Liver (tissue), 7 donors: ENCODE measurements at regions not wholly inside any gene's neighbourhood (a gene's known extent, or its start where the extent isn't known, plus 50 kb on each side); places are given as distances from the start of the nearest gene placed in this dataset.

Source experiments
- DNase-seq: peaks from one replicate; pipeline ENCODE4 v3.0.0-alpha.2; 2017; ENCODE audit warnings: low spot score
- H3K27ac ChIP-seq, 2 donors: one replicate each; pipeline ENCODE4 v1.7.0; 2013; ENCODE audit warnings: inconsistent platforms in 2 of 2, low read length in 2 of 2, control low read depth in 1 of 2, low read depth in 1 of 2, mild to moderate bottlenecking in 1 of 2
- H3K27me3 ChIP-seq, 4 donors: one replicate each; pipeline versions ENCODE4 v1.6.1 to v1.7.0; 2013; ENCODE audit warnings: low read length in 3 of 4, inconsistent platforms in 1 of 4, mild to moderate bottlenecking in 1 of 4, moderate library complexity in 1 of 4; ENCODE audit not compliant: control insufficient read depth in 4 of 4, insufficient read depth in 4 of 4
- H3K36me3 ChIP-seq, 4 donors: one replicate each; pipeline versions ENCODE4 v1.6.1 to v1.7.0; 2013; ENCODE audit warnings: low read length in 3 of 4, mild to moderate bottlenecking in 3 of 4, low read depth in 1 of 4, moderate library complexity in 1 of 4; ENCODE audit not compliant: control insufficient read depth in 4 of 4, insufficient read depth in 3 of 4
- H3K4me1 ChIP-seq, 4 donors: one replicate each; pipeline versions ENCODE4 v1.6.1 to v1.7.0; 2013; ENCODE audit warnings: low read length in 3 of 4, mild to moderate bottlenecking in 3 of 4, moderate library complexity in 1 of 4; ENCODE audit not compliant: control insufficient read depth in 4 of 4, insufficient read depth in 4 of 4
- H3K4me3 ChIP-seq, 3 donors: one replicate each; pipeline versions ENCODE4 v1.6.1 to v1.7.0; 2013; ENCODE audit warnings: low read length in 3 of 3, control low read depth in 1 of 3, low read depth in 1 of 3, mild to moderate bottlenecking in 1 of 3
- H3K9ac ChIP-seq, 2 donors: one replicate each; pipeline ENCODE4 v1.7.0; 2013; ENCODE audit warnings: low read length in 2 of 2, mild to moderate bottlenecking in 2 of 2, moderate library complexity in 2 of 2, control low read depth in 1 of 2, low read depth in 1 of 2
- H3K9me3 ChIP-seq, 4 donors: one replicate each; pipeline versions ENCODE4 v1.6.1 to v1.7.0; 2013; ENCODE audit warnings: low read length in 3 of 4; ENCODE audit not compliant: control insufficient read depth in 4 of 4
- ATF3 ChIP-seq: IDR thresholded peaks from 2 replicates; pipeline ENCODE4 v1.6.1; 2016; ENCODE audit warnings: antibody characterized with exemption
- EGR1 ChIP-seq, 2 donors: IDR thresholded peaks; 2 replicates each; pipeline ENCODE4 v1.6.1; 2016 to 2018; ENCODE audit warnings: antibody characterized with exemption in 2 of 2, low read depth in 2 of 2
- FOXA2 ChIP-seq: IDR thresholded peaks from 2 replicates; pipeline ENCODE4 v1.6.1; 2016; ENCODE audit warnings: antibody characterized with exemption
- GABPA ChIP-seq, 2 donors: IDR thresholded peaks in 1 of 2; conservative IDR thresholded peaks in 1 of 2; 2 replicates each; pipeline ENCODE4 v1.6.1; 2016; ENCODE audit warnings: antibody characterized with exemption in 2 of 2, mild to moderate bottlenecking in 1 of 2, moderate library complexity in 1 of 2
- HNF4G ChIP-seq: IDR thresholded peaks from 2 replicates; pipeline ENCODE4 v1.6.1; 2016; ENCODE audit warnings: antibody characterized with exemption
- JUND ChIP-seq, 2 donors: IDR thresholded peaks; 2 replicates each; pipeline ENCODE4 v1.6.1; 2016; ENCODE audit warnings: antibody characterized with exemption in 2 of 2
- MAX ChIP-seq: IDR thresholded peaks from 2 replicates; pipeline ENCODE4 v1.6.1; 2016; ENCODE audit warnings: antibody characterized with exemption
- NR2F2 ChIP-seq: IDR thresholded peaks from 2 replicates; pipeline ENCODE4 v1.6.1; 2016; ENCODE audit warnings: antibody characterized with exemption
- RAD21 ChIP-seq, 2 donors: IDR thresholded peaks; 2 replicates each; pipeline ENCODE4 v1.6.1; 2016; ENCODE audit warnings: antibody characterized with exemption in 2 of 2, mild to moderate bottlenecking in 2 of 2
- REST ChIP-seq: IDR thresholded peaks from 2 replicates; pipeline ENCODE4 v1.6.1; 2016; ENCODE audit warnings: antibody characterized with exemption, mild to moderate bottlenecking
- RXRA ChIP-seq, 2 donors: IDR thresholded peaks; 2 replicates each; pipeline ENCODE4 v1.6.1; 2017 to 2018; ENCODE audit warnings: antibody characterized with exemption in 2 of 2, mild to moderate bottlenecking in 1 of 2
- SP1 ChIP-seq: IDR thresholded peaks from 2 replicates; pipeline ENCODE4 v1.6.1; 2018; ENCODE audit warnings: antibody characterized with exemption, mild to moderate bottlenecking
- TAF1 ChIP-seq: conservative IDR thresholded peaks from 2 replicates; pipeline ENCODE4 v1.6.1; 2016; ENCODE audit warnings: antibody characterized with exemption, mild to moderate bottlenecking
- YY1 ChIP-seq: IDR thresholded peaks from 2 replicates; pipeline ENCODE4 v1.6.1; 2016; ENCODE audit warnings: antibody characterized with exemption, mild to moderate bottlenecking
- ZBTB33 ChIP-seq: IDR thresholded peaks from 2 replicates; pipeline ENCODE4 v1.6.1; 2016; ENCODE audit warnings: antibody characterized with exemption
- WGBS: extraction: QIAGEN DNeasy Blood & Tissue Kit; methylation state at CpG from one replicate; pipeline ENCODE4 v1.1.7; 2013; 5-methylcytosine and 5-hydroxymethylcytosine counted together
- donor health status: healthy.
- donor health status: healthy.
- donor health status: healthy.
- donor health status: healthy.

- 48% methylated on average over 2 of the region's 2 CpGs for WGBS
- TF ChIP-seq RXRA (IDR thresholded peaks at IDR 0.05): no peak
- TF ChIP-seq YY1: no peak
- no peak for TF ChIP-seq RAD21 (IDR thresholded peaks at IDR 0.05)
- no peak for TF ChIP-seq HNF4G
- TF ChIP-seq JUND (IDR thresholded peaks at IDR 0.05): no peak
- TF ChIP-seq FOXA2: no peak
- TF ChIP-seq SP1: no peak
- TF ChIP-seq ATF3: no peak
- TF ChIP-seq REST: no peak
- no peak for TF ChIP-seq MAX
- no peak for TF ChIP-seq TAF1
- TF ChIP-seq EGR1 (IDR thresholded peaks at IDR 0.05; ENCODE audit: low read depth in 2 of 2): no peak
- Histone ChIP-seq H3K27me3 (no peaks in the 10 kb centered on the region), H3K36me3 (no peaks in the 10 kb centered on the region), H3K9ac (no peak overlapping the region), H3K4me3 (no peak overlapping the region), H3K4me1 (no peaks in the 10 kb centered on the region), H3K27ac (no peak overlapping the region), H3K9me3 (peaks cover 0 to under 1% (median 0%) of the 10 kb centered on the region in 4 donors)
- DNase-seq: no peak
These were observed 1083.2 kb downstream of the SOCS6 start for GRCh38 chr18:71371951-71372605.

GRCh38 chr18:71370671-71371445 lies 1082.0 kb downstream of the SOCS6 start:
- no peak overlapping the region for H3K4me3 ChIP-seq

More at GRCh38 chr18:71370671-71371445, 1082.0 kb downstream of the SOCS6 start:
- Histone ChIP-seq H3K9me3 (peaks cover 0 to 7% (median under 1%) of the 10 kb centered on the region in 4 donors), H3K27me3 (no peaks in the 10 kb centered on the region), H3K4me1 (no peaks in the 10 kb centered on the region), H3K27ac (no peak overlapping the region), H3K9ac (no peak overlapping the region), H3K36me3 (no peaks in the 10 kb centered on the region)
- DNase-seq: no peak
- TF ChIP-seq FOXA2 (no peak), JUND (IDR thresholded peaks at IDR 0.05) (no peak), ZBTB33 (no peak), ATF3 (no peak), GABPA (IDR thresholded peaks at IDR 0.05 in 1 of 2, conservative IDR thresholded peaks at IDR 0.05 in 1 of 2) (no peak), NR2F2 (no peak), EGR1 (IDR thresholded peaks at IDR 0.05; ENCODE audit: low read depth in 2 of 2) (no peak), YY1 (no peak), RAD21 (IDR thresholded peaks at IDR 0.05) (no peak)
- 63% methylated on average over 7 of the region's 7 CpGs for WGBS
